ENCODE measurements at regions not wholly inside any gene's neighbourhood (a gene's known extent, or its start where the extent isn't known, plus 50 kb on each side); places are given as distances from the start of the nearest gene placed in this dataset.

DNA sequence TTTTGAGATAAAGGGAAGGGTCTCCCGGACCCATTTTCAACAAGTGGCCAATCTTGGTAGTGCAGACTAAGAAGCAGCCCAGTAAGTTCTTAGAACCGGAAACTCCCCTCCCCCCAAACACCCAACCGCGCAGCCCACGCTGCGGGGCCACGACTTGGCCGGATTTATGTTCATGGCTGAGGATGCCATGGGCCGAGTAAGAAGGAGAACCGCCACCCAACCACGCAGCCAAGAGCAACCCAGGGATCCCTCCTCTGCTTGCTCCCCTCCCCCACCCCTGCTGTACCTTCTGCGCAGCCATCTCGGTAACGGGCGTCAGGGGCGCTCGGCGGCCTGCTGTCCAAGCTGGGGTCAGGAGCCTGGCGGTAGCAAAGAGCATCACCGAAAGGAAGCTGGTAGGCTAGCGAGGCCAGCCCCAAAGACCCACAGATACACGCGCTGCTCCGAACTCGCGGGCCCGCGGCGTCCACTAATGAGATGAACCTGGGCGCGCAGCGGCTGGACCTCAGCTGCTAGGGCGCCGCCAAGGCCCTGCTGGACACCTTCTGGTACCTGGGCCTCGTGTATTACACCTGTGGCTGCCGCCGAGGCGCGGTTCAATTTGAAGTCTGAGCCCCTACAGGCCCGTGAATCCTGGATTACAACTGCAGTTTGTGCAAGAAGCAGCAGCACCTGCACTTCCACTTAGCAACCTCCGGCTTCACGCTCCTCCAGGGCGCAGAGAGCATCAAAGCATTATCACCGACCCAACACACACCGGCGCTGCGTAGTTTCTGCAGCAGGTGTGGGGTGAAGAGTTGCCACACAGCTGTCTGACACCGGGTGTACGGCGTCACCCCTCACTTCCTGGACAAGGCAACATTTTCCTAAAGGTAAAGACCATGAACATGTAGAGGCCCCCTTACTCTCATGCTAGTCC is 63.4 kb downstream of the NUDT10 start:
- Histone ChIP-seq H3K36me3 (ENCODE audit: control insufficient read depth in 2 of 2, insufficient read depth in 1 of 2, low read length in 2 of 2) (no peaks in the 10 kb centered on the region), H3K4me3 (ENCODE audit: low read depth, low read length) (peak overlapping the region; percentile 61), H3K27ac (ENCODE audit: extremely low read depth, low read depth, low read length) (peak overlapping the region; percentile 53; the same call in 1 of the 2 replicates), H3K9me3 (ENCODE audit: control insufficient read depth, insufficient read depth, low read depth, low read length) (no peaks in the 10 kb centered on the region), H3K4me1 (ENCODE audit: control insufficient read depth, insufficient read depth, low read length) (no peaks in the 10 kb centered on the region)
- ChIA-PET CTCF (interaction anchor here (0.6 to 1.7 kb wide), 5 partner anchors 25 to 289 kb away, joined by 3 to 8 read pairs (median 3); no protein-coding TSS in a partner anchor), POLR2A (no interaction called here)
- no peak for TF ChIP-seq ZNF169 (tag by site-specific recombination; IDR thresholded peaks at IDR 0.05)
- TF ChIP-seq, protein P1, sequence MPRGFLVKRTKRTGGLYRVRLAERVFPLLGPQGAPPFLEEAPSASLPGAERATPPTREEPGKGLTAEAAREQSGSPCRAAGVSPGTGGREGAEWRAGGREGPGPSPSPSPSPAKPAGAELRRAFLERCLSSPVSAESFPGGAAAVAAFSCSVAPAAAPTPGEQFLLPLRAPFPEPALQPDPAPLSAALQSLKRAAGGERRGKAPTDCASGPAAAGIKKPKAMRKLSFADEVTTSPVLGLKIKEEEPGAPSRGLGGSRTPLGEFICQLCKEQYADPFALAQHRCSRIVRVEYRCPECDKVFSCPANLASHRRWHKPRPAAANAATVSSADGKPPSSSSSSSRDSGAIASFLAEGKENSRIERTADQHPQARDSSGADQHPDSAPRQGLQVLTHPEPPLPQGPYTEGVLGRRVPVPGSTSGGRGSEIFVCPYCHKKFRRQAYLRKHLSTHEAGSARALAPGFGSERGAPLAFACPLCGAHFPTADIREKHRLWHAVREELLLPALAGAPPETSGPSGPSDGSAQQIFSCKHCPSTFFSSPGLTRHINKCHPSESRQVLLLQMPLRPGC (tag by site-specific recombination; IDR thresholded peaks at IDR 0.05) = no peak
- TF ChIP-seq ZNF777 (tag by site-specific recombination; IDR thresholded peaks at IDR 0.05; ENCODE audit: borderline replicate concordance) = no peak
- TF ChIP-seq, protein P2, sequence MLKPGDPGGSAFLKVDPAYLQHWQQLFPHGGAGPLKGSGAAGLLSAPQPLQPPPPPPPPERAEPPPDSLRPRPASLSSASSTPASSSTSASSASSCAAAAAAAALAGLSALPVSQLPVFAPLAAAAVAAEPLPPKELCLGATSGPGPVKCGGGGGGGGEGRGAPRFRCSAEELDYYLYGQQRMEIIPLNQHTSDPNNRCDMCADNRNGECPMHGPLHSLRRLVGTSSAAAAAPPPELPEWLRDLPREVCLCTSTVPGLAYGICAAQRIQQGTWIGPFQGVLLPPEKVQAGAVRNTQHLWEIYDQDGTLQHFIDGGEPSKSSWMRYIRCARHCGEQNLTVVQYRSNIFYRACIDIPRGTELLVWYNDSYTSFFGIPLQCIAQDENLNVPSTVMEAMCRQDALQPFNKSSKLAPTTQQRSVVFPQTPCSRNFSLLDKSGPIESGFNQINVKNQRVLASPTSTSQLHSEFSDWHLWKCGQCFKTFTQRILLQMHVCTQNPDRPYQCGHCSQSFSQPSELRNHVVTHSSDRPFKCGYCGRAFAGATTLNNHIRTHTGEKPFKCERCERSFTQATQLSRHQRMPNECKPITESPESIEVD (tag by site-specific recombination; IDR thresholded peaks at IDR 0.05) = no peak
- TF ChIP-seq SETDB1 (IDR thresholded peaks at IDR 0.05; ENCODE audit: insufficient read length, low read length) = no peak
- peak; percentile 53; the same call in 1 of the 2 replicates for TF ChIP-seq ZFHX2 (tag by site-specific recombination; conservative IDR thresholded peaks at IDR 0.05)
- TF ChIP-seq ZNF223 (tag by site-specific recombination; IDR thresholded peaks at IDR 0.05) = no peak
- TF ChIP-seq SP2 (tag by site-specific recombination; IDR thresholded peaks at IDR 0.05) = no peak
- TF ChIP-seq ZBTB20 (tag by site-specific recombination; IDR thresholded peaks at IDR 0.05) = no peak
- TF ChIP-seq EGR2 (tag by site-specific recombination; IDR thresholded peaks at IDR 0.05; ENCODE audit: low read depth) = peak; percentile 31; the same call in 1 of the 2 replicates
- TF ChIP-seq, protein P3, sequence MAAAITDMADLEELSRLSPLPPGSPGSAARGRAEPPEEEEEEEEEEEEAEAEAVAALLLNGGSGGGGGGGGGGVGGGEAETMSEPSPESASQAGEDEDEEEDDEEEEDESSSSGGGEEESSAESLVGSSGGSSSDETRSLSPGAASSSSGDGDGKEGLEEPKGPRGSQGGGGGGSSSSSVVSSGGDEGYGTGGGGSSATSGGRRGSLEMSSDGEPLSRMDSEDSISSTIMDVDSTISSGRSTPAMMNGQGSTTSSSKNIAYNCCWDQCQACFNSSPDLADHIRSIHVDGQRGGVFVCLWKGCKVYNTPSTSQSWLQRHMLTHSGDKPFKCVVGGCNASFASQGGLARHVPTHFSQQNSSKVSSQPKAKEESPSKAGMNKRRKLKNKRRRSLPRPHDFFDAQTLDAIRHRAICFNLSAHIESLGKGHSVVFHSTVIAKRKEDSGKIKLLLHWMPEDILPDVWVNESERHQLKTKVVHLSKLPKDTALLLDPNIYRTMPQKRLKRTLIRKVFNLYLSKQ (tag by site-specific recombination; IDR thresholded peaks at IDR 0.05; ENCODE audit: borderline replicate concordance) = no peak
- TF ChIP-seq, protein P4, sequence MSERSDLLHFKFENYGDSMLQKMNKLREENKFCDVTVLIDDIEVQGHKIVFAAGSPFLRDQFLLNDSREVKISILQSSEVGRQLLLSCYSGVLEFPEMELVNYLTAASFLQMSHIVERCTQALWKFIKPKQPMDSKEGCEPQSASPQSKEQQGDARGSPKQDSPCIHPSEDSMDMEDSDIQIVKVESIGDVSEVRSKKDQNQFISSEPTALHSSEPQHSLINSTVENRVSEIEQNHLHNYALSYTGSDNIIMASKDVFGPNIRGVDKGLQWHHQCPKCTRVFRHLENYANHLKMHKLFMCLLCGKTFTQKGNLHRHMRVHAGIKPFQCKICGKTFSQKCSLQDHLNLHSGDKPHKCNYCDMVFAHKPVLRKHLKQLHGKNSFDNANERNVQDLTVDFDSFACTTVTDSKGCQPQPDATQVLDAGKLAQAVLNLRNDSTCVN (tag by site-specific recombination; optimal IDR thresholded peaks at IDR 0.05) = peak; percentile 46
- no peak for TF ChIP-seq ZNF791 (tag by site-specific recombination; IDR thresholded peaks at IDR 0.05)
- TF ChIP-seq ZNF600 (tag by site-specific recombination; IDR thresholded peaks at IDR 0.05) = no peak
- no peak for TF ChIP-seq ZNF677 (tag by site-specific recombination; IDR thresholded peaks at IDR 0.05)
- TF ChIP-seq HOXA7 (CRISPR knock-in tag; IDR thresholded peaks at IDR 0.05; ENCODE audit: borderline replicate concordance) = no peak
- no peak for TF ChIP-seq OSR2 (tag by site-specific recombination; IDR thresholded peaks at IDR 0.05)
- TF ChIP-seq ZNF404 (tag by site-specific recombination; IDR thresholded peaks at IDR 0.05) = no peak
- no peak for TF ChIP-seq ZNF660 (tag by site-specific recombination; IDR thresholded peaks at IDR 0.05)
- no peak for TF ChIP-seq GLI4 (tag by site-specific recombination; IDR thresholded peaks at IDR 0.05)
- no peak for TF ChIP-seq ZNF211 (tag by site-specific recombination; IDR thresholded peaks at IDR 0.05; ENCODE audit: low read depth)
- no peak for TF ChIP-seq ZNF157 (tag by site-specific recombination; IDR thresholded peaks at IDR 0.05)
- TF ChIP-seq ZXDB (tag by site-specific recombination; IDR thresholded peaks at IDR 0.05) = peak; percentile 50; the same call in 1 of the 2 replicates
- TF ChIP-seq, protein P5, sequence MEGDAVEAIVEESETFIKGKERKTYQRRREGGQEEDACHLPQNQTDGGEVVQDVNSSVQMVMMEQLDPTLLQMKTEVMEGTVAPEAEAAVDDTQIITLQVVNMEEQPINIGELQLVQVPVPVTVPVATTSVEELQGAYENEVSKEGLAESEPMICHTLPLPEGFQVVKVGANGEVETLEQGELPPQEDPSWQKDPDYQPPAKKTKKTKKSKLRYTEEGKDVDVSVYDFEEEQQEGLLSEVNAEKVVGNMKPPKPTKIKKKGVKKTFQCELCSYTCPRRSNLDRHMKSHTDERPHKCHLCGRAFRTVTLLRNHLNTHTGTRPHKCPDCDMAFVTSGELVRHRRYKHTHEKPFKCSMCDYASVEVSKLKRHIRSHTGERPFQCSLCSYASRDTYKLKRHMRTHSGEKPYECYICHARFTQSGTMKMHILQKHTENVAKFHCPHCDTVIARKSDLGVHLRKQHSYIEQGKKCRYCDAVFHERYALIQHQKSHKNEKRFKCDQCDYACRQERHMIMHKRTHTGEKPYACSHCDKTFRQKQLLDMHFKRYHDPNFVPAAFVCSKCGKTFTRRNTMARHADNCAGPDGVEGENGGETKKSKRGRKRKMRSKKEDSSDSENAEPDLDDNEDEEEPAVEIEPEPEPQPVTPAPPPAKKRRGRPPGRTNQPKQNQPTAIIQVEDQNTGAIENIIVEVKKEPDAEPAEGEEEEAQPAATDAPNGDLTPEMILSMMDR (tag by site-specific recombination; IDR thresholded peaks at IDR 0.05) = peak; percentile 49; the same call in 1 of the 2 replicates
- no peak for TF ChIP-seq ZNF354C (tag by site-specific recombination; IDR thresholded peaks at IDR 0.05; ENCODE audit: borderline replicate concordance, low read depth)
- TF ChIP-seq ZNF2 (tag by site-specific recombination; IDR thresholded peaks at IDR 0.05) = peak; percentile 17; the same call in 1 of the 2 replicates
- TF ChIP-seq ZSCAN16 (tag by site-specific recombination; IDR thresholded peaks at IDR 0.05) = no peak
- TF ChIP-seq ZNF510 (tag by site-specific recombination; IDR thresholded peaks at IDR 0.05; ENCODE audit: insufficient replicate concordance) = no peak
- TF ChIP-seq ZNF335 (tag by site-specific recombination; conservative IDR thresholded peaks at IDR 0.05) = peak; percentile 60
- TF ChIP-seq ZBTB8A (tag by site-specific recombination; IDR thresholded peaks at IDR 0.05) = peak; percentile 42; the same call in 1 of the 2 replicates
- TF ChIP-seq SCRT2 (tag by site-specific recombination; IDR thresholded peaks at IDR 0.05) = peak; percentile 74

Data from HEK293 (cell line).